HG03354 (cell line): ENCODE measurements at regions not wholly inside any gene's neighbourhood (a gene's known extent, or its start where the extent isn't known, plus 50 kb on each side); places are given as distances from the start of the nearest gene placed in this dataset.
"Not testable (repeated sequence)": the region's sequence is repeated elsewhere in the genome, so short reads cannot be mapped to it uniquely, and the experiment has no call there.

ENCODE experiments used
- ATAC-seq: cut with Tn5 transposase; IDR thresholded peaks from one replicate; pipeline ENCODE4 v1.9.1; 2021; ENCODE audit warnings: mild to moderate bottlenecking; ENCODE audit not compliant: unreplicated experiment, poor library complexity, severe bottlenecking

- ATAC-seq: no peak
These were observed 57.7 kb downstream of the SOX3 start for GRCh38 chrX:140447150-140447549.

- ATAC-seq: no peak
These were observed 64.0 kb downstream of the SOX3 start for GRCh38 chrX:140440876-140441275.

- ATAC-seq: no peak
These were observed 65.4 kb downstream of the SOX3 start for GRCh38 chrX:140439476-140439875.

- ATAC-seq: no peak
These were observed 70.5 kb downstream of the SOX3 start for GRCh38 chrX:140434347-140434746.

DNA sequence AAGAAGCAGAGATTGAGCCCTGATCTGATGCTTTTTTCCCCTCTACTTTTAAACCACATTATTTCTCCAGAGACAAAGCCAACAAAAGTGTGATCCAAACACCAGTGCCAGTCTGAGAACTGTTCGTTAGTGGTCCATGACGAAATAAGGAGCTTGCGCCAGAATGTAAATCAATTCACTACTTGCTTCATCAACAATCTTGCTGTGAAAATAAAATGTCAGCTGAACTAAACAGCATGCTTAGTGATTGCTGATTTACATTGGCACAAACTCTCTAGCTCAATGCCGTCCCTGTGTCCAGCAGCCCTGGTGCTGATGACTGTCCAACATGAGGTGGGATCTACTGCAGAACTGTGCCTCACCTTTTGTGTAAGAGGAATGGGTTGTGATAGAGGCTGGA, 71.3 kb downstream of the SOX3 start:
- no peak for ATAC-seq

DNA sequence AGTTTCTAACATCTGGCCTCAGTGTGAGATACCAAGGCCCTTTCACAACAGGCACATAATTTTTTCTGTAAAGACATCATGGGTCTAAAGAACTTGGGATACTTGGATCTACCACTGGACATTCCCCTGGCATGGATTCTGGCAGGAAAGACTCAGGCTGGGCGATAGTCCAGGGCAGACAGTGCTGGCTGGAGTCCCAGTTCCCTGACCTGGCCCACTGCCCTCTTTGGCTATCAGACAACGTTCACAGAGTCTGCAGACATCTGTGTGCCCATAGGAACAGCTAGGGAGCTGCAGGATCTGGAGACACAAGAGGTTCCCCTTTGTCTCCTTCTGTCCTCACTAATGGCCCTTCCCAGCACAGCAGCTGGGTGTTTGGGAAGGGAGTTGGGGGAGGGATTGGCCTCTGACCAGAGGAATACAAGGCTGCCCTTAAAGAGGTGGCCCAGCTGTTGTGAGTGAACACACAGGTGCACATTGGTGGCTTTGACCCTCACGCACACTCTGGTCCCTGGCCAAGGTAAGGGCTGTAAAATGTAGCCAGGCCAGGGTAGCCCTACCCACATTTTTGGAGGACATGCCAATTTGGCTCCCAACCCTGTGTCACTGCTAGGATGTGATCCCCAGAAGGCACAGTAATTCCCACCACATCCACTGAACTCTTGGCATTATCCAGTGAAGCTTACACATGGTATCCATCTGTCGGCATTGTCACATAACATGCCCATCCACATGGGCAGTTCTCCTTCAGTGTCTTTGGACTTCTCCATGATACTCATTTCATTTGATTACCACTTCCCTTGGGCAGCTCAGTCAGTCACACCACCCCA, 72.3 kb downstream of the SOX3 start:
- ATAC-seq: no peak

GRCh38 chrX:140431521-140431920, 73.3 kb downstream of the SOX3 start:
- ATAC-seq: no peak

DNA sequence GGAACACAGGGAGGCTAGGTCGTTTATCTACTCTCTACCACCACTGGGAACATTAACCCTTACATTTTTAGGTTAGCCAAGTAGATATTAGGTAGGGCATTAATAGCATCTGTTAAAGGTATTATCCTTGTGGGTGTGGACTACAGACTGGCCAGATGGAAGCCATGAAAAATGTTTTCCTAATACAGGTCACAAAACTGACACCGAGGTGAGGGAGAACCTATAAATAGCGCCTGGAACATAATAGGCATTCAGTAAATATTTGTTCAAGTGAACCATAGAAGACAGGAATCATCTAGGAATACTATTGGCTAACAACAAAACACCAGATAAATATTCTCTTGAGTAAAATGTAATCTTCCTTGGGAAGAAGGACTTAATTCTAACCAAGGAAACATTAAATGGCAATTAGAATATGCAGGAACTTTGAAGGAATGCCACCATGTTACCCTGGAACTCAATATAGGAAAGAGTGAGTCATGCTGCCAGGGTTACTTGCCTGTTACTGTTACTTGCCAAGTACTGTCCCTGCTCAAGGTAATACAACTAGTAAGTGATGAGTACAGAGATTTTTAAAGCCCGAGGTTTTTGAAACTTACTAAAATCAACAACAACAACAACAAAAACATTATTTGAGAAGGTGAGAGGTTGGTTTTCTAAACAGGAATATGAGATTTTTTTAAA, 79.0 kb downstream of the SOX3 start:
- ATAC-seq: no peak

GRCh38 chrX:140422501-140422900, 82.4 kb downstream of the SOX3 start:
- no peak for ATAC-seq

DNA sequence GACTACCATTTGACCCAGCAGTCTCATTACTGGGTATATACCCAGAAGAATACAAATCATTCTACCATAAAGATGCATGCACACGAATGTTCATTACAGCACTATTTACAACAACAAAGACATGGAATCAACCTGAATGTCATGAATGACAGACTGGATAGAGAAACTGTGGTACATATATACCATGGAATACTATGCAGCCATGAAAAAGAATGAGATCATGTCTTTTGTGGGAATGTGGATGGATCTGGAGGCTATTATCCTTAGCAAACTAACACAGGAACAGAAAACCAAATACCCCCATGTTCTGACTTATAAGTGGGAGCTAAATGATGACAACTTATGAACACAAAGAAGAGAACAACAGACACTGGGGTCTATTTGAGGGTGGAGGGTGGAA, 102.7 kb downstream of the SOX3 start:
- not testable (repeated sequence) for ATAC-seq

DNA sequence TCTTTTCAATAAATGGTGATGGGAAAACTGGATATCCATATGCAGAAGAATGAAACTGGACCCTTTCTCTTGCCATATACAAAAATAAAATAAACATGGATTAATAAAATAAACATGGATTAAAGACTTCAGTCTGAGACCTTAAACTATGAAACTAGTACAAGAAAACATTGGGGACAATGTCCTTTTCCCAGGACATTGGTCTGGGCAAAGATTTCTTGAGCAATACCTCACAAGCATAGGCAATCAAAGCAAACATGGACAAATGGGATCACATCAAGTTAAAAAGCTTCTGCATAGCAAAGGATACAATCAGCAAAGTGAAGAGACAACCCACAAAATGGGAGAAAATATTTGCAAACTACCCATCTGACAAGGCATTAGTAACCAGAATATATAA, 108.5 kb downstream of the SOX3 start:
- ATAC-seq: not testable (repeated sequence)

GRCh38 chrX:140393507-140393906, 111.4 kb downstream of the SOX3 start:
- no peak for ATAC-seq

GRCh38 chrX:140391313-140391712, 113.6 kb downstream of the SOX3 start:
- ATAC-seq: no peak

DNA sequence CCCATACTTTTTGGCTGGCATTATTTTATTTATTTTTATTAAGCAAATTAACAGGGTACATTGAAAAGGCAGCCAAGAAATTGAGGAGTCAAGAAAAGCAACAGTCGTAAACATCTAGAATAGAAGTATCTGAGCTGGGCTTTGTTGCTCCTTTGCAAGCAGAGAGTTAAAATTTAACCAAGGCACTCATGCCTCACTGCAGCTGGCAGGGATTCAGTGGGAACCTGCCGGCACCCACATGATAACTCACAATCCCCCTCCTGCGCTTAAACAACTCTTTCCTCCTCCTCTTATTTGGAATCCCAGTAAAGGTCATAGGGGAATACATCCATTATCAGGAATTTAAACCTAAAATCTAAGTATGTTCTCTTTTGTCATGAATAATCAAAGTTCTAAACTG, 115.5 kb downstream of the SOX3 start:
- ATAC-seq: no peak

GRCh38 chrX:140362861-140363260, 142.0 kb downstream of the SOX3 start:
- no peak for ATAC-seq

- ATAC-seq: no peak
These were observed 143.9 kb downstream of the SOX3 start for GRCh38 chrX:140360924-140361323.

DNA sequence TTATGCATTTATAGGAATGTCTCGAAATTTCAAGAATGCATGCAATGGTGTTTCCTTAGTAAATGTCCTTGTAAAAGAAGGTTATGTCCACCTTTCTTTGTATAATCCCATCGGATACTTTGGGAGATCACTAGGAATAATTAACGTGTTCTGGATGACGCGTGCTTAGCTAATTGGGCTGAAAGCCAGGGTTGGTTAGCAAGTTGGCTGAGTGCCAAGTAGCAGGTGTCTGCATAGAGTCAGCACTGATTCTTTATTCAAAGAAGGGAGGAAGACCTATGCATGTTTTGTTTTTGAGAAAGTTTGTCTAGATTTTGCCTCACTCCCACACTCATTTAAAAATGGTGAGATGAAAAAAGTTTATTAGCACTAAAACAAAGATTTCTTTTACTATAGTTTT, 144.6 kb downstream of the SOX3 start:
- ATAC-seq: no peak

DNA sequence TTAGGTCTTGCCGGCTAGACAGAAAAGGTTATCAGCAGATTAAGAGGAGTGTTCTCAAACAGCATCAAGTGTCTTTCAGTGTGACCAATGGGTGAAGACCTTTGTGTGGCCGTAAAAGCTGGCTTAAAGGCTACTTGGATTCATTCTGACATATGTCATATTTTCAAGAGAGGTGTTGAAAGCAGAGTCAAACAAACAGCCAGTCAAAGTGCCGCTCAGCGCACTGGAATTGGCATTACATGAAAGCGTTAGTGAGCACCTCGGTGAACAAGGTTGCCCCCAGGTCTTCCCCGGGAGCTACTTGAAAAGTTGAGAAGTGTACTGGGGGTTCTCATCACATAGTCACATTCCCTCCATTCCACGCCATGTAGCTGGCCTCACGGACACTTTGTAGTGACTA, 148.9 kb downstream of the SOX3 start:
- no peak for ATAC-seq

GRCh38 chrX:140355429-140355828, 149.4 kb downstream of the SOX3 start:
- no peak for ATAC-seq

GRCh38 chrX:140354431-140355120, 150.3 kb downstream of the SOX3 start:
- no peak for ATAC-seq

DNA sequence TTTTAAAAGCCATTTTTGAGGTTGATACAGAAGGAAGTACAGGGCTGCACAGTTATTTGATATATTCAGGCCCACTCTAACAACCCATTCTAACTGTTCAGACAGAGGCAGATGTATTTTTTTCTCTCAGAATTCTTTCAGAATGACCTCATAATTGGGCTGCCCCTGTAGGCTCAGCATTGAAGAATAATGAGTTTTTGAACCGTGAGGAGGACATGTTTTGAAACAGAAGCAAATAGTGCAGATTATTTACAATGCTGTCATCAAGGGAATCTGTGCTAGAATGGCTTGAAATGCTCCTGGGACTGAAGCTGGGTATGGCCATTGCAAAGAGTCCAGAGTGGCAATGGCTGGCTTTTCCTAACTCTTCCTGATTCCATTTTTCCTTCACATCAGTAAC, 158.1 kb downstream of the SOX3 start:
- no peak for ATAC-seq
